OCI-LY7 (cell line): ENCODE measurements at regions not wholly inside any gene's neighbourhood (a gene's known extent, or its start where the extent isn't known, plus 50 kb on each side); places are given as distances from the start of the nearest gene placed in this dataset.

Source experiments
- CTCF ChIP-seq: fragments of 200-600 bp; sonication (generic); conservative IDR thresholded peaks from 2 replicates; pipeline ENCODE4 v1.5.1; 2014; ENCODE audit warnings: mild to moderate bottlenecking, antibody characterized with exemption, low read length, moderate library complexity, mixed read lengths
- EZH2phosphoT487 ChIP-seq: fragments of 200-600 bp; sonication (generic); IDR thresholded peaks from 2 replicates; pipeline ENCODE4 v1.6.1; 2018; ENCODE audit warnings: low read depth, borderline replicate concordance, mild to moderate bottlenecking, mixed run types, antibody characterized with exemption, low read length, moderate library complexity, mixed read lengths

DNA sequence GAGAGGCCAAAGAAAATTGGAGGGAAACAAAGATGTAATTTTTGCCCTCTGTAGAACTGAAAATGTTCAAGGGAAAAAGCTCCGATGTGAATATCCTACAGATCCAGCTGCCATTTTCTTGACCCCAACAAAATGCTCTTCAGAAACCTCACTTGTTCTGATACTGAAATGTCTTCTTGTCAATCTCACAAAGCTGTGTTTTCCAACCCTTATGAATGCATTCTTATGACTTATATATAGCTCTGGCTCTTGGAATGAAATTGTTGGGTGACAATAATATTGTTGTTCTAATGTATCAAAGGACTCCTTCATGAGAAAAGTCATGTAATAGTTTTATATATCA, 157.1 kb upstream of the TGFBR2 start:
- no peak for TF ChIP-seq CTCF
- TF ChIP-seq EZH2phosphoT487: no peak
